ENCODE measurements at regions not wholly inside any gene's neighbourhood (a gene's known extent, or its start where the extent isn't known, plus 50 kb on each side); places are given as distances from the start of the nearest gene placed in this dataset.
"Not testable (repeated sequence)": the region's sequence is repeated elsewhere in the genome, so short reads cannot be mapped to it uniquely, and the experiment has no call there.

- Histone ChIP-seq H3K27ac (no peak overlapping the region), H3K4me1 (peaks cover 0 to 3% (median 0%) of the 10 kb centered on the region in 3 donors), H3K4me3 (no peak overlapping the region), H3K36me3 (no peaks in the 10 kb centered on the region), H3K9me3 (no peaks in the 10 kb centered on the region), H3K27me3 (no peaks in the 10 kb centered on the region)
- no peak for DNase-seq
- TF ChIP-seq, protein P1, sequence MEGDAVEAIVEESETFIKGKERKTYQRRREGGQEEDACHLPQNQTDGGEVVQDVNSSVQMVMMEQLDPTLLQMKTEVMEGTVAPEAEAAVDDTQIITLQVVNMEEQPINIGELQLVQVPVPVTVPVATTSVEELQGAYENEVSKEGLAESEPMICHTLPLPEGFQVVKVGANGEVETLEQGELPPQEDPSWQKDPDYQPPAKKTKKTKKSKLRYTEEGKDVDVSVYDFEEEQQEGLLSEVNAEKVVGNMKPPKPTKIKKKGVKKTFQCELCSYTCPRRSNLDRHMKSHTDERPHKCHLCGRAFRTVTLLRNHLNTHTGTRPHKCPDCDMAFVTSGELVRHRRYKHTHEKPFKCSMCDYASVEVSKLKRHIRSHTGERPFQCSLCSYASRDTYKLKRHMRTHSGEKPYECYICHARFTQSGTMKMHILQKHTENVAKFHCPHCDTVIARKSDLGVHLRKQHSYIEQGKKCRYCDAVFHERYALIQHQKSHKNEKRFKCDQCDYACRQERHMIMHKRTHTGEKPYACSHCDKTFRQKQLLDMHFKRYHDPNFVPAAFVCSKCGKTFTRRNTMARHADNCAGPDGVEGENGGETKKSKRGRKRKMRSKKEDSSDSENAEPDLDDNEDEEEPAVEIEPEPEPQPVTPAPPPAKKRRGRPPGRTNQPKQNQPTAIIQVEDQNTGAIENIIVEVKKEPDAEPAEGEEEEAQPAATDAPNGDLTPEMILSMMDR (IDR thresholded peaks at IDR 0.05) = no peak
- TF ChIP-seq POLR2A (IDR thresholded peaks at IDR 0.05) = no peak
- intact Hi-C loops (cut with DNase I) = no loop called here
Measured at GRCh38 chr5:54795284-54795683, 190.1 kb downstream of the ESM1 start.

- TF ChIP-seq, protein P1 (IDR thresholded peaks at IDR 0.05) = no peak
- TF ChIP-seq POLR2A (IDR thresholded peaks at IDR 0.05) = no peak
- Histone ChIP-seq H3K9me3 (no peaks in the 10 kb centered on the region), H3K27ac (no peak overlapping the region), H3K36me3 (no peaks in the 10 kb centered on the region), H3K27me3 (no peaks in the 10 kb centered on the region), H3K4me3 (no peak overlapping the region), H3K4me1 (peaks cover 0 to 3% (median 0%) of the 10 kb centered on the region in 3 donors)
- DNase-seq = no peak
- intact Hi-C loops (cut with DNase I) = no loop called here
- 85 to 86% methylated on average over 7 of the region's 7 CpGs for WGBS, 2 donors
Measured at GRCh38 chr5:54794135-54794975, 191.0 kb downstream of the ESM1 start.

DNA sequence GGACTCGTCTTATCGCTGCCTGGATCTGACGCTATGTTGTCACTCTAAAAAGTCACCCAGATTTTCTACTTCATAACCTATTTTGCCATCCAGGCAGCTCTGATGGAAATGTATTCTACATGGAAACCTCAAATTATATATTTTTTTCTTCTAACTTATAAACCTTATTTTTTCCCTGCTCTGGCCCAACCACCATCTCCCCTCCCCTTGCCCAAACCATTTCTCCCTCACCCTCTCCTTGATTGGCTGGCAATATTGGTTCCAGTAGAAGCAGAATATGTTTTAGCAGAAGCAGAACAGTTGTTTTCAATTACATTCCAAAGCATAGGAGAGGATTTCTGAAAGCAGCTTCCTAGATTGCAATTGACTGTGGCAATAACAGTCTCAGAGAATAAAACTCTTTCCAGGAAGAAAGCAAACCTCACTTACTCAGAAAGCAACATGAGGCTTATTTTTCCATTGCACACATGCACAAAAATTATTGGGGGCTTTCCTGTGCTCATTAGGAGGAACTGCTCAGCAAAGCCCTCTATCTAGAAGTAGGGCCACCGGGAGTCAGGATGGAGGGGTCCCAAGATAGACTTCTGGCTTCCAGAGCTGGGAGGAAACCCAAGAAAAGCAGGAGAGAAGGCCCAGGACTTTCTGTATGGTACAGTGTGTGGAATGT is 191.8 kb downstream of the ESM1 start:
- H3K9me3 ChIP-seq = no peaks in the 10 kb centered on the region
- TF ChIP-seq POLR2A (IDR thresholded peaks at IDR 0.05) = no peak
- TF ChIP-seq, protein P1 (IDR thresholded peaks at IDR 0.05) = no peak
- peaks cover 0 to 3% (median 0%) of the 10 kb centered on the region in 3 donors for H3K4me1 ChIP-seq
- H3K27me3 ChIP-seq = no peaks in the 10 kb centered on the region
- H3K36me3 ChIP-seq = no peaks in the 10 kb centered on the region
- intact Hi-C loops (cut with DNase I) = no loop called here
- no peak overlapping the region for H3K27ac ChIP-seq
- DNase-seq = no peak
- no peak overlapping the region for H3K4me3 ChIP-seq
- WGBS, 2 donors = 79 to 84% methylated on average over 4 of the region's 4 CpGs

GRCh38 chr5:54792611-54793404 is 192.6 kb downstream of the ESM1 start:
- no peak overlapping the region for H3K27ac ChIP-seq
- no peaks in the 10 kb centered on the region for H3K36me3 ChIP-seq
- DNase-seq = no peak
- no peak overlapping the region for H3K4me3 ChIP-seq
- no peaks in the 10 kb centered on the region for H3K9me3 ChIP-seq
- peaks cover 0 to 3% (median 0%) of the 10 kb centered on the region in 3 donors for H3K4me1 ChIP-seq
- TF ChIP-seq, protein P1 (IDR thresholded peaks at IDR 0.05) = no peak
- TF ChIP-seq POLR2A (IDR thresholded peaks at IDR 0.05) = no peak
- H3K27me3 ChIP-seq = no peaks in the 10 kb centered on the region
- intact Hi-C loops (cut with DNase I) = no loop called here
- 37 to 69% methylated on average over 1 to 2 of the region's 2 CpGs for WGBS, 2 donors

DNA sequence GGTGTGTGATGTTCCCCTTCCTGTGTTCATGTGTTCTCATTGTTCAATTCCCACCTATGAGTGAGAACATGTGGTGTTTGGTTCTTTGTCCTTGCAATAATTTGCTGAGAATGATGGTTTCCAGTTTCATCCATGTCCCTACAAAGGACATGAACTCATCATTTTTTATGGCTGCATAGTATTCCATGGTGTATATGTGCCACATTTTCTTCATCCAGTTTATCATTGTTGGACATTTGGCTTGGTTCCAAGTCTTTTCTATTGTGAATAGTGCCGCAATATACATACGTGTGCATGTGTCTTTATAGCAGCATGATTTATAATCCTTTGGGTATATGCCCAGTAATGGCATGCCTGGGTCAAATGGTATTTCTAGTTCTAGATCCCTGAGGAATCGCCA is 197.5 kb downstream of the ESM1 start:
- H3K4me3 ChIP-seq; H3K36me3 ChIP-seq; H3K27me3 ChIP-seq; DNase-seq; H3K9me3 ChIP-seq; intact Hi-C loops (cut with DNase I); H3K27ac ChIP-seq: not testable (repeated sequence)
- 32 to 53% methylated on average over 3 of the region's 3 CpGs for WGBS, 2 donors
- peaks cover 0 to 14% (median 0%) of the 10 kb centered on the region in 3 donors for H3K4me1 ChIP-seq
